Endothelial cell of umbilical vein (primary cell): ENCODE measurements at regions not wholly inside any gene's neighbourhood (a gene's known extent, or its start where the extent isn't known, plus 50 kb on each side); places are given as distances from the start of the nearest gene placed in this dataset.

Experiments used
- EZH2 ChIP-seq: IDR thresholded peaks from 2 replicates; pipeline ENCODE4 v1.6.1; 2012; ENCODE audit warnings: borderline replicate concordance, low read depth, mild to moderate bottlenecking, moderate library complexity, low read length, inconsistent platforms; ENCODE audit not compliant: severe bottlenecking
- FOS ChIP-seq: IDR thresholded peaks from 2 replicates; pipeline ENCODE4 v1.6.1; 2011; ENCODE audit warnings: mild to moderate bottlenecking, low read length, moderate library complexity, borderline replicate concordance; ENCODE audit not compliant: insufficient read depth
- GATA2 ChIP-seq: IDR thresholded peaks from 2 replicates; pipeline ENCODE4 v1.7.0; 2011; ENCODE audit warnings: low read depth, mild to moderate bottlenecking, moderate library complexity, mixed read lengths, low read length; ENCODE audit not compliant: insufficient read length, insufficient read depth
- JUN ChIP-seq: IDR thresholded peaks from 2 replicates; pipeline ENCODE4 v1.6.1; 2011; ENCODE audit warnings: borderline replicate concordance, low read depth; ENCODE audit not compliant: insufficient read length, insufficient read depth
- MYC ChIP-seq: IDR thresholded peaks from one replicate; pipeline ENCODE4 v1.6.1; 2011; ENCODE audit warnings: mild to moderate bottlenecking, low read depth, low read length
- POLR2A ChIP-seq: IDR thresholded peaks from 2 replicates; pipeline ENCODE4 v1.6.1; 2012; ENCODE audit warnings: low read depth, mild to moderate bottlenecking, control low read depth, low read length
- POLR2AphosphoS5 ChIP-seq: IDR thresholded peaks from 2 replicates; pipeline ENCODE4 v1.6.1; 2012; ENCODE audit warnings: low read depth, mild to moderate bottlenecking, control low read depth, low read length, moderate library complexity; ENCODE audit not compliant: insufficient read depth
- TF ChIP-seq, protein P1 (sequence below), 2 donors: IDR thresholded peaks; 1 replicate in 1 of 2; 2 replicates in 1 of 2; pipeline ENCODE4 v1.5.1; 2011; ENCODE audit warnings: low read length in 2 of 2, mild to moderate bottlenecking in 2 of 2, moderate library complexity in 2 of 2, control low read depth in 1 of 2, inconsistent platforms in 1 of 2, low read depth in 1 of 2; ENCODE audit not compliant: insufficient read depth in 1 of 2; ENCODE audit errors: extremely low read depth in 1 of 2

DNA sequence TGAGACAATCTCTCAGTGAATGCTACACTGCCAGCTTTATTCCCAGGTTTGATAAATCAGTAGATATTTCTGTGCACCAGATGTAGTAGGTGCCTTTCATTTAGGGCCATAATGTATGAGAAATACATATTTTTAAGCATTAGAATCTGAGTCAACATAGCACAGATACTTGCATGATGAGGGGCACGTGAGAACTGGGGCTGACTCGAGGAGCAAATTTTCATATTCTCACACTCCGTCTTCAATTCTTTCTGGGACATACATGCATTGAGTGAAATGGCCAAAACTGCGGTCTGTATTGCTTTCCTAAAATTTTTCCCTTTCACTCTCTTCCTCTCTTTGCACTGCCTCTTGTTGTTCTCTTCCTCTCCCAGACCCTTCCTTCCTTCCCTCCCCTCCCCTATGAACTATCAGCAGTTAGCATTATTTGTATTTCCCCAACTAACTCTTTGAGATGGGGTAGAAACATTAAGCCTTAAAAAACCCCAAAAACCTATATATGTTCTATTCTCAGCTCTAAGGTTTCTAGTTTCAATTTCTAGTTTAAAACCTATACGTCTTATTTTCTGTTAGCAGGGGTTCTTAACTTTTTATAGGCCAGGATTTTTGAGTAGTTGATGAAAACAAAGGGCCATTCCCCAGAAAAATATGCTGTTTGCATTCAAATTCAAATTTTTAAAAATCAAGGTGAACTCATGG, 289.1 kb downstream of the PTBP2 start:
- TF ChIP-seq GATA2 (no peak), POLR2A (no peak), JUN (no peak), POLR2AphosphoS5 (no peak), EZH2 (no peak), MYC (no peak), FOS (no peak)
- TF ChIP-seq, protein P1, sequence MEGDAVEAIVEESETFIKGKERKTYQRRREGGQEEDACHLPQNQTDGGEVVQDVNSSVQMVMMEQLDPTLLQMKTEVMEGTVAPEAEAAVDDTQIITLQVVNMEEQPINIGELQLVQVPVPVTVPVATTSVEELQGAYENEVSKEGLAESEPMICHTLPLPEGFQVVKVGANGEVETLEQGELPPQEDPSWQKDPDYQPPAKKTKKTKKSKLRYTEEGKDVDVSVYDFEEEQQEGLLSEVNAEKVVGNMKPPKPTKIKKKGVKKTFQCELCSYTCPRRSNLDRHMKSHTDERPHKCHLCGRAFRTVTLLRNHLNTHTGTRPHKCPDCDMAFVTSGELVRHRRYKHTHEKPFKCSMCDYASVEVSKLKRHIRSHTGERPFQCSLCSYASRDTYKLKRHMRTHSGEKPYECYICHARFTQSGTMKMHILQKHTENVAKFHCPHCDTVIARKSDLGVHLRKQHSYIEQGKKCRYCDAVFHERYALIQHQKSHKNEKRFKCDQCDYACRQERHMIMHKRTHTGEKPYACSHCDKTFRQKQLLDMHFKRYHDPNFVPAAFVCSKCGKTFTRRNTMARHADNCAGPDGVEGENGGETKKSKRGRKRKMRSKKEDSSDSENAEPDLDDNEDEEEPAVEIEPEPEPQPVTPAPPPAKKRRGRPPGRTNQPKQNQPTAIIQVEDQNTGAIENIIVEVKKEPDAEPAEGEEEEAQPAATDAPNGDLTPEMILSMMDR (IDR thresholded peaks at IDR 0.05; ENCODE audit: extremely low read depth in 1 of 2, insufficient read depth in 1 of 2, low read depth in 1 of 2, low read length in 2 of 2): no peak
